OCI-LY7 (cell line): ENCODE measurements at regions not wholly inside any gene's neighbourhood (a gene's known extent, or its start where the extent isn't known, plus 50 kb on each side); places are given as distances from the start of the nearest gene placed in this dataset.

Experiments used
- CTCF ChIP-seq: fragments of 200-600 bp; sonication (generic); conservative IDR thresholded peaks from 2 replicates; pipeline ENCODE4 v1.5.1; 2014; ENCODE audit warnings: mild to moderate bottlenecking, antibody characterized with exemption, low read length, moderate library complexity, mixed read lengths
- EZH2phosphoT487 ChIP-seq: fragments of 200-600 bp; sonication (generic); IDR thresholded peaks from 2 replicates; pipeline ENCODE4 v1.6.1; 2018; ENCODE audit warnings: low read depth, borderline replicate concordance, mild to moderate bottlenecking, mixed run types, antibody characterized with exemption, low read length, moderate library complexity, mixed read lengths

- no peak for TF ChIP-seq CTCF
- no peak for TF ChIP-seq EZH2phosphoT487
Observed at GRCh38 chr12:113710216-113710615, 238.5 kb upstream of the LHX5 start.
